Kasumi-1 (cell line): ENCODE measurements at regions not wholly inside any gene's neighbourhood (a gene's known extent, or its start where the extent isn't known, plus 50 kb on each side); places are given as distances from the start of the nearest gene placed in this dataset.

Source experiments
- DNase-seq, 2 experiments: peaks; one replicate each; lab custom pipeline; 2025; lab: John Stamatoyannopoulos, UW

DNA sequence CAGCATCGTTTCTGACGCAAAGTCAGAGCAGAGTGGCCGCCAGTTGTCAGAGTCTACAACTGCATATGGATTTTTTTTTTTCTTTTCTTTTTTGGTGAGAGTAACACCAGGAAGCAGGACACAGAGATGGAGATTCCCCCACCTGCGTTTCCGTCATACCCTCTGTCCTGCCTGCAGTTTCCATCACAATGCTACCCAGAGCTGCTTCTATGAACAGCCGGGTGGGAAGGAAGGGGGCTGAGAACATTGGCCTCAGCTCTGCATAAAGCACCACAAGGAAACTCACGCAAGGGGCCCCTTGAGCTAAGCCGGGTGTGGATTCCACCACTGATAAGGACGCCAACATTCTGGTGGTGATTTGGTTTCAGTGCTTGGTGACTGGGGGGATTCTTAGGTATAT, 183.5 kb upstream of the AFDN start:
- DNase-seq, result no peak

DNA sequence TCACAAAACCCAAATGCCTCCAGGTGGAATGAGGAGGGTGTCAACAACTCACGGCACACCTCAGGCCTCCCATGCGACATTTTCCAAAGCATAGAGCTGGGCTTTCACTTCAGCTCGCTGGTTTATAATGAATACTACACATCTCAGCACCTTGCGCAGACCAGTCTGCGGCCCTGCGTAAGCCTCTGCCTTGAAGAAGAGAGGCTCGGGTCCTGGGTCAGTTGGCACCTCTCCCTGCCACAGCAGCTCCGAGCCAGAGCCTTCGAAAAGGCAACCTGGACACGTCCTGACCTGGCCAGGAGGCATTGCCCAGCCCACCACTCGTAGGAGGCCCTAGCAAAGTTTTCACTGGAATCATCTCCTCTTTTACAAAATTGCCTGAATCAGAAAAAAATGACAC, 183.0 kb upstream of the AFDN start:
- no peak for DNase-seq

DNA sequence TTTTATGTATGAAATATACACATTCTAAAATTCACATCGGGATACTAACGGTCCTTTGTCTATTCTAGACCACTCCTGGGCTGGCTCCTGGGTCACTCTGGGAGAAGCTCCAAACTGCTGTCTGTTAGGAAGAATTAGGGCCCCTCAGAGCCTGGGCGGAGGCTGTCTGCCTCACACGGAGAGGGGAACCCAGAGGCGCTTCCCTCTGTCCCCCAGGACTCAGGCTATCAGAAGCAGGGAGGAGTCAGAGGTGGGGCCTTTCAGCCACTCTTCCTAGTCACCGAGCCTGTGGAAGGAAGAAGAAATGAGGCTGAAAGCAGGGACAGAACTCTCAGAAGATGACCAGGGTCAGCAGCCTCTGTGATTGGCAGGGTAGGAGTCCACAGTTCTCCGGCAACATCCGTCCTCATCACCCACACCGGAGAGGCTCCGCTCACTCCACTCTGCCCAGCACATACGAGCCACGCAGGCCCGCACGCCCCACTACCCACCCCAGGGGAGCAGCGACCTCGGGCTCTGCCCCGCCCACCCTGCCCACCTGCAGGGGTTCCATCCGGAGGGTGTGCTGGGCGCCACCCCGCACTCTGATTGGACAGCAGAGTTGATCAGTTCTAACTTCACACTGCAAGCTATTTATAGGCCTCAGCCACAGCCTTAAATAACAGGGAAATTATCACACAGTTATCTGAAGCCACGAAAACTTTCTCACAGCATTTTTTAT, 182.1 kb upstream of the AFDN start:
- DNase-seq, result no peak

DNA sequence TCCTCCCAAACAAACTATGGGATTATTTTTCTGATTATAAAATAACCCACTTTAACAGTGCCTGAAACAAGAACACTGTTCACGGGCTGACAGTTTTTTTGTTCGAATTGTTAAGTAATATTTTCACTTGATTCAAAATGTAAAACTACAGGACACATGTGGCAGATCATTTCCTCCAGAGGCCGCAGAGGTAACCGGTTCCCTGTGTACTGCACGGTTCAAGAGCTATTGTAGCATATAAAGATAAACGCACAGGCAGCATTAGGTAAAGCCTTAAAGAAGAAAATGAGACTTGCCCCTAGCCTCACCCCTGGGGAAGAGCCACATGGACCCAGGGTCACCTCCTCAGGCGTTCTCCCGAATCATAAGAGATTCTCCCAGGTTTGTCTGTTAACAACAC, 181.3 kb upstream of the AFDN start:
- no peak for DNase-seq

DNA sequence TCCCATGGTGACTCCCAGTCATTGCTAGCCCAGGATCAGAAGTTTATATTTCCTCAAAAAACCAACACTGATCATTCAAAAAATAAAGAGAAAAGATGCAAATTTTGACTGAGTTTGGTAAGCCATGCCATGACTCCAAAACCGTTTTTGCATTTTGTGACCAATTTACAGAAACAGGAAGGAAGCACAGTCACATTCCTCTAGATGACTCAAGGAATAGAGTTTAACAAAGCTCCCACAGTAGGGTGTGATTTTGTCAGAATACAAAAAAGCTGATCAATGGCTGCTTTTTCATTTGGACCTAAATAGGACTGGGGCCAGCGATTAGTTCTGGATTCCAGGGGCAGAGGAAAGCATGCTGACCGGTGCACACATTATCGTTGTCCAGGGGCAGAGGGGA, 179.4 kb upstream of the AFDN start:
- peak; percentile 10 to 13 for DNase-seq

DNA sequence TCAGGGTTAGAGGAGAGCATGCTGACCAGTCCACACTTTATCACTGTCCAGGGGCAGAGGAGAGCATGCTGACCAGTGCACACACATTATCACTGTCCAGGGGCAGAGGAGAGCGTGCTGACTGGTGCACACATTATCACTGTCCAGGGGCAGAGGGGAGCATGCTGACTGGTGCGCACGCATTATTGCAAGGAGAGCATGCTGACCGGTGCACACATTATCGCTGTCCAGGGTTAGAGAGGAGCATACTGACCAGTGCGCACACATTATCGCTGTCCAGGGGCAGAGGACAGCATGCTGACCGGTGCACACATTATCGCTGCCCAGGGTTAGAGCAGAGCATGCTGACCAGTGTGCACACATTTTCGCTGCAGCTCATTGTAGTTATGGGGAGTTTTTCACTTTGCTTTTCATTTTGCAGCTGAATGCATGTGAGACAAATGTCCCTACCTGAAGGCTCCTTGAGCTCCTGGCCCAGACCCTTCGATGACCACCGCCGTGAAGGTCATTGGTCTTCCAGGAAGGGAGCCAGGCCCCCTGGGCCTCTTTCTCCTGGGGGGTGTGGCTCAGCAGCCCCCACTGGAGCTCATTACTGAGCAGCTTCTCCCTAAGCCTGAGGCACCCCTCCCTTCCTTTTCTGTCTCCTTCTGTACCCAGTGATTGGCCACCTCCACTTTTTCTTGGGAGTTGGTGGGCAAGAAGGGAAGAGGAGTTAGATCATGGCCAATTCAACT, 178.8 kb upstream of the AFDN start:
- no peak for DNase-seq

DNA sequence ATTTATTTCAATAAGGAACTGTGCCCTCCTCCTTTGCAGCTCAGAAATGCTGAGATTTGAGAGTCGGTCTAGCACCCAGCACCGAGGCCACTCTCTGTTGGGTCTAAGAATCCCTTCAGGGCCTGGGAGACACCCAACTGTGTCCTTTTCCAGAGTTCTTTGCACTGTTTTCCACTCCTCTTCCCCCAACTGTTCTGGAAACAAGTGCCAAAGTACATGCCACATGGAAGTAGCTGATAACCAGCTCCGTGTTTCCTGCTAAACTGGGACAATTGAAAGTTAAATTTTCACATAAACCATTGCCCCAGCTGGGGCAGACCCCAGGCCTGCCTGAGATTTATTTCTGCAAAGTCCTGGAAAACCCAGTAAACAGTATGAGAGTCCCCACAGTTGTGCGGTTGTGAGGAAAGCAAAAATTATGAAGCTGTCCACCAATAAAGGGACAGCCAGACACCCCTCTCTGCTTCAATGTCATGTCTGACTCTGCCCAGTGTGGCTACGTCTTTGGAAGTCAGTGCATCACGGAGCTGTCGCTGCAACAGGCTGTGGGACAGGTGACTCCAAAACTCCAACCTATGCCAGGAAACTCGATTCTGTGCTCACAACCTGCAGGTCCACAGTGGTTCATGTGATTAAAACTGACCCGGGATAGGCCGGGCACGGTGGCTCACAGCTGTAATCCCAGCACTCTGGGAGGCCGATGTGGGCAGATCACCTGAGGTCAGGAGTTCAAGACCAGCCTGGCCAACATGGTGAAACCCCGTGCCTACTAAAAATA, 178.0 kb upstream of the AFDN start:
- no peak for DNase-seq

DNA sequence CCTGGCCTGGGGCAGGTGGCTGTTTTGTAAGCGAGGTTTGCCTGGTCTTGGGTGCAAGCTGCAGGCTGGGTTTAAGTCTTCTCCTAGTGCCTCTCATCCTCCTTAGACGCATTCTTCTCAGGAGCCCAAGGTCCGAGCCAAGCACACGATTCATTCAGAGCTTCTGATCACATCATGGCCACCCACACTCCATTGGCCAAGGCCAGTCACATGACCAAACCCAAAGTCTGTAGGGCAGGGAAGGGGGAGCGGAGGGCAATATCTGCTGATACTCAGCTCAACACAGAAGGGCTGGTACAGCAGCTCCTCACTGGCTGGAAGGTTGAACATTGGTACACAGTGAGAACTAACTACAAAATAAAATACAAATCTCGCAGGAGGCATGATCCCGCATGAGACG, 177.2 kb upstream of the AFDN start:
- DNase-seq, result no peak

DNA sequence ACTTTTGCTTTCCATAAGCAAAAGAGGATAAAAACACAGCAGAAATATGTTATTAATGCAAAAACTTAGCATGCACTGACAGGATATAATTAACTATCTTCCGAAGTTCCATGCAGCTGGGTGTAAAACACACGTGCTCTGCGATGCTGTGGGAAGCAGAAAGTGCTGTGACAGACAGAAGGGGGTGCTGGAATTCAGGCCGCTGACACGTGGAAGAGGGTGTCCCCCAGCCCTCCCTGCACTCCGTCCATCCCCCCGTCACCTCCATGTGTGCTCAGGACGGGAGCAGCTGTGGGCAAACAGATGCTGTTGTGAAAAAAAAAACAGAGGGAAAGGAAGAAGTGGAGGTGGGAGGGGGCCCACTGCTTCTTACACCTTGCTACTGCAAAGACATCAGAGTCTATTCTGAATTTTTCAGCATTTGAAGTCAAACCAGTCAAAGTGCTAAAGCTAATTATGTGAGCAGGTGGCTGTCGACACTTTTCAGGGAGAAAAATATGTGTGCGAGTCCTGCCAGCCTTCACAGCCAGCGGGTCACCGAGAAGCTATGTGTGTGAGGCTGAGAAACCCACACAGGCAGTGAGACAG, 175.9 kb upstream of the AFDN start:
- DNase-seq, result no peak

DNA sequence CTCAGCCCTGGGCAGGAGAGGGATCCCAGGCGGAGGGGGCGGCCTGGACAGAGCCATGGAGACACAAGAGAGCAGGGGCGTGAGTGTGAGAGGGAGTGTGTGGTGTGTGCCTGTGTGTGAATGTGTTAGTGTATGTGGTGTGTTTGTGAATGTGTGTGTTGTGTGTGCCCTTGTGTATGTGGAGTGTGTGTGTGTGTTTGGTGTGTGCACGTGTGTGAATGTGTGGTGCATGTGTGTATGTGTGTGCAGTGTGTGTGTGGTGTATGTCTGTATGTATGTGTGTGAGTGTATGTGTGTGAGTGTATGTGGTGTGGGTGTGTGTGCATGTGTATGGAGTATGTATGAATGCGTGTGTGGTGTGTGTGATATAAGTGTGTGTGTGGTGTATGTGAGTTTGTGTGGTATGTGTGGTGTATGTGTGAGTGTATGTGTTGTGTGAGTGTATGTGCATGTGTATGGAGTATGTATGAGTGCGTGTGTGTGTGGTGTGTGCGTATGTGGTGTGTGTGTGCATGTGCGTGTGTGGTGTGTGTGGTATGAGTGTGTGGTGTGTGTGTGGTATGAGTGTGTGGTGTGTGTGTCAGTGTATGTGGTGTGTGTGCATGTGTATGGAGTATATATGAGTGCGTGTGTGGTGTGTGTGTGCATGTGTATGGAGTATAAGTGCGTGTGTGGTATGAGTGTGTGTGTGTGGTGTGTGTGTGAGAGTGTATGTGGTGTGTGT, 175.2 kb upstream of the AFDN start:
- DNase-seq, result no peak

DNA sequence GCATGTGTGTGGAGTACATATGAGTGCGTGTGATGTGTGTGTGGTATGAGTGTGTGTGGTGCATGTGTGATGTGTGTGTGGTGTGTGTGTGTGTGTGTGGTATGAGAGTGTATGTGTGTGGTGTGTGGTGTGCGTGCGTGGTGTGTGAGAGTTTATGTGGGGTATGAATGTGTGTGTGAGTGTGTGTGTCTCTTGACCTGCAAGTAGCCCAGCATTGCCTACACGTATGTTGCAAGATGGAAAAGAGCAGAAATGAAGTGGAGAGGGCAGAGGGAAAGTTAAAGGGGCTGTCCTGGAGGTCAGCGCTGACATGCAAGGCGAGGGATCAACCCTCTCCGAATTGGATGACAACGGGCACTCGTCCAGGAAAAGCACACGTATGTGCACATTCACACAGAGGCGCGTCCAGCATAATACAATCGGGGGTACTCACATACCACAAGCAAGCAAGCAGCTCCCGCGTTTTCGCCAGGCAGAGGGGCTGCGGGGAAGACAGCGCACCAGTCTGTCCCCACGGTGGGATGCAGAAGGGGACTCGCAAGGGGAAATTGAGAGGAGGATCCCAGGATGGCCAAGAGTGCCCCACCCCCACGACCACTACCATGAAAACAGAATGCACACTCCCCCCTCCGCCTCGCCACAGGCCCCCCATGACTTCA, 174.5 kb upstream of the AFDN start:
- DNase-seq, result no peak

DNA sequence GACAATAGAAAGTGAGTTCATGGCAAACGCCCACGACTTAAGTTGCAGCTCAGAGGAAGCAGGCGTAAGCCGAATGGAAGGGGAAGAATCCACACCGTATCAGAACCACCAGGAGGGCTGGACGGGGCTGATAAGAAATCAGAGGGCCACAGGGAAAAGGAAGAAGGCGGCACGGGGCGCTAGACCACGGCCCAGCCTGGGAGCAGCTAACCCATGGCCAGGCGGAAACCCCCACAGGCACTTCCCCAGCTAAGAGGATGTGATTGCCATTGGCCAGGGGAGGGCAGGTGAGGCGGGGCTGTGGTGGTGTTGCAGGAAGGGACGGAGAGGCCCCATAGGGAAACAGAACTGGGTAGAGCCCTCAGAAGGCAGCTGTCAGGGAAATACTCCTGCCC, 174.0 kb upstream of the AFDN start:
- no peak for DNase-seq

DNA sequence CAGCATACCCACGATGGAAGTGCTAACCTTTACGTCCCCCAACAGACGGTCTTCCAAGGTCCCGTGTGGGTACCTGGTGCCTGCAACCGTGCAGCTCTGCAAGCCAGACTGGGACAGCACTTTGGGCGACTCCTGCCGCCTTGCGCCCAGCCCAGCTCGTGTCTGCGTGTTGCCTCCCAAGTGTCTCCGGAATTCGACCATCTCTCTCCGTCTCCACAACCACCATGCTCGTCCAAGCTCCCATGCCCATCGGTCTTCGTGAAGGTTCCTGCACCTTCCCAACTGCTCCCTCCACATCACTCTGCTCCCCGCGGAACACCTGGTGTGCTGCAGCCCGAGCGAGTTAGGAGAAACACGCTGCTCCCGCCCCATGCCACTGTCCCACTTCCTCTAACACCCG, 173.2 kb upstream of the AFDN start:
- no peak for DNase-seq

DNA sequence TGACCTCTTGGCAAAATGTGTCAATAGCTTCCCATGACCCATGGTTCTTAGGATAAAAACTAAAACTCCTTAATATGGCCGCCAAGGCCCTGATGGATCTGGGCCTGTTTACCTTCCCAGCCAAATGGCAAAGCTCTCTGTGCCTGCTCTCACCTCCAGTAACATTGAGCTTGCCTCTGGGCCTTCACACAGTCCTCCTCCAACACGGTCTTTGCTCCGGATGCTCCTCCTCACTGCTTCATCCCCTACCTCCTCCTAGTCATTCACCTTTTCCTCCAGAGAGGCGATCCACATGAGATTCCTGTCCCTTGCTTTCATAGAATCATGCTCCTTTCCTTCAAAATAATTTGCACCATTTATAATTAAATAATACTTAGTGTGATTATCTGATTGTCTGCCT, 172.3 kb upstream of the AFDN start:
- no peak for DNase-seq

DNA sequence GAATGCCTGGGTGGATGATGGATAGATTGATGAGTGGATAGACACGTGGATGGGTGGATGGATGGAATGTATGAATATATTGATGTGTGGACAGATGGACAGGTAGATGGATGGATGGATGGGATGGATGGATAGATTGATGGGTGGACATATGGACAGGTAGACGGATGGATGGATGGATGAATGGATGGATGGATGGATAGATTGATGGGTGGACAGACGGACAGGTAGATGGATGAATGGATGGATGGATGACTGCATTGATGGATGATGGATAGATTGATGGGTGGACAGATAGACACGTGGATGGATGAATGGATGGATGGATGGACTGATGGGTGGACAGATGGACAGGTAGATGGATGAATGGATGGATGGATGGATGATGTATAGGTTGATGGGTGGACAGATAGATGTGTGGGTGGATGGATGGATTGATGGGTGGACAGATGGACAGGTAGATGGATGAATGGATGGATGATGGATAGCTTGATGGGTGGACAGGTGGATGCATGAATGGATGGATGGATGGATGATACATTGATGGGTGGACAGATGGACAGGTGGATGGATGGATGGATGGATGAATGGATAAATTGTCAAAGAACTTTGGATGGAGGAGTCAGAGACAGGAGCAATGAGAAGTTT, 171.4 kb upstream of the AFDN start:
- no peak for DNase-seq

DNA sequence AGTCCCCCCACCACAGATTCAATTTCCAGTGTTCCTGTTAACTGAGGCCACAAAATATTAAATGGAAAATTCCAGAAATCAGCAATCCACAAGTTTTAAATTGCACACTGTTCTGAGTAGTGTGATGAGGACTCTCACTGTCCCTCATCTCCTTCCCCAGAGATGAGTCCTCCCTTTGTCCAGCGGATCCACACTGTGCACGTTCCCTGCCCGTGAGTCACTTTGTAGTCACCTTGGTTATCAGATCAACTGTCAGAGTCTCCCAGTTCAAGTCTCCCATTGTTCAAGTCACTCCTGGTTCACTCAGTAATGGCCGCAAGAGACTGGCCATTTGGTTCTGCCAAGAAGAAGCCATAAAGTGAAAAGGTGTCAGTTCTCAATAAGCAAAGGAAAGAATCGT, 168.6 kb upstream of the AFDN start:
- no peak for DNase-seq

DNA sequence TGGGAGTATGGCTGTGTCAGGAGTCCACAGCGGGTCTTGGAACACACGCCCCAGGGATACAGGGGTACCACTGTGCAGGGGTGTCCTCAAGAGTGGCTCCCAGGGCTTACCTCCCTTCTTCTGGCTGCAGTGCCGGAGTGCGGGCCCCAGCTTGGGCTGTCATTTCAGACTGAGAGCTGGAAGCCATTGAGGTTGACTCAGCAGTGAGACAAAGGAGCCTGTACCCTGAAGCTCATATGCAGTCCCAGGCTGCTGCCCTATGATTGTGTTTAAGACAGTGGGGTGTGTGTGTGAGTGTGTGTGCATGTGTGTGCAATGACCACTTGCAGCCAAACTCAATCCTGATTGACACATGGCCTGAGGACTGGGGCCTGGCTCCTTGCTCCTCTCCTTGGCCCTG, 167.7 kb upstream of the AFDN start:
- DNase-seq, result no peak

DNA sequence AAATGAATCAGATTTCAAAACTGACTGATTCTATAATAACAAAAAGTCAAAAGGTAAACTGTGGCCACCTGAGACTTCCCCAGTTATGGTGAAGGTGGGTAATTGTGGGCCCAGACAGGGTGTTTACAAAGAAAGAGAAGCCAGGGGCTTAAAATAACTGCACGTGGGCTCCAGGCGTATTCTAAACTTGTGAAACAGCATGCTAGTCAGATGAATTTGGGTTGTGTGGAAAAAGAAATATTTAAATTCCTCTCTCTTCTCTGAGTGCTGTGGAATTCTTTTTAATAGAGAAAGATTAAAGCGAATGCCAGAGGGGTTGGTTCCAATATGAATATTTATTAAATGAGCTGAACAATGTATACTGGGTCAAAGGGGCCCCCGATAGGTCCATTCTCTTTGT, 166.3 kb upstream of the AFDN start:
- no peak for DNase-seq

DNA sequence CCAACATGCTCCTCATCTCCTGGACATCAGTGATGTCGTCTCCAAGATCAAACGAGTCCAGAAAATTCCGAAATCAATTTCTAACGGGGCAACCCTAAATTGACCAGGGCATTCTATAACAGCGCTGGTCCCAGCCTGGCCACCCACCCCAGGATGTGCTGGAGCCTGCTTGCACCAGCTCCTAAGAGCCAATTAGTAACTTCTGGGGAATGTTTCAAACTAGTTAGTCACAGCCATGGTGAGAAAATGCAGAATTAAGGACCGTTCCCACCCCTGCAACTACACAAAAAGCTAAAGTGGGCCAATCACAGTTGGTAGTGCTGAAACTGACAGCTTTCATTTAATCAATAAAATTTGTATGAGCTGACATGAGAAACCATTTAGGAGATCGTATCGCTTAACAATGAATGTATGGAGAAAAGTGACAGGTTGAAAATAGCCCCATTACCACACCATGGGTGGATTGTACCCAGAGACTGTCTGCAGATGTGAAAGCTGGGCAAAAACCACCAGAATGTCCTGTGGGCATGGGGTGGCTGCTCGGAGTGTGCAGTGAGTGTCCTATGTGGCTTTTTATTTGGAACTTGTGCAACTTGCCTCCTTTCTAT, 165.7 kb upstream of the AFDN start:
- no peak for DNase-seq

DNA sequence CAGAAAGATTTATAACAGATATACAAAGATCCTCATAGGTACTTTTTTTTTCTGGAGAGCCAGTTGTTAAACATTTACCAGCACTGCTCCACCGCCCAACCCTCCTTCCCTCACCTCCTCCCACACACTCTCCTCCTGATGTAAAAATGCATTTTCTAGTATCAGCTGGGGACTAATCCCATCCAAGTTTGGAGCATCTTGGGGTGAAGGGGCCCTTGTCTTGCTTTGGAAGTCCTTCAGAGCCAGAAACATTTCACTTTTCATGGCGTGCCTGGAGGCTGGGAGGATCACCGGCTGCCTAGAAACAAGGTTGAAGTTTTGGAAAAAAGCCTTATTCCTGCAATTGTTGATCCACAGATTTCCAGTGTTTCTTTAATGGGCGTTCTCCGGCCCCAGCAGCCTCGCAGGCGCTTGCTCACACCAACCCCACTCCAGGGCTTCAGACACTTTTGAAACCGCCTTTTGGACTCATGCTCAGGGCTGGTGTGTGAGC, 165.1 kb upstream of the AFDN start:
- no peak for DNase-seq
